ENCODE measurements at regions not wholly inside any gene's neighbourhood (a gene's known extent, or its start where the extent isn't known, plus 50 kb on each side); places are given as distances from the start of the nearest gene placed in this dataset.

- H3K36me3 Mint-ChIP-seq (ENCODE audit: low read depth), result no peaks in the 10 kb centered on the region
- no peak overlapping the region for H3K4me3 Mint-ChIP-seq
- Histone ChIP-seq H3K36me3 (ENCODE audit: insufficient read depth) (no peaks in the 10 kb centered on the region), H3K9me2 (ENCODE audit: insufficient read depth) (no peaks in the 10 kb centered on the region), H3F3A (replicated peaks; ENCODE audit: low read depth) (no peaks in the 10 kb centered on the region), H3K27me3 (ENCODE audit: insufficient read depth) (no peaks in the 10 kb centered on the region), H3K4me3 (no peak overlapping the region), H3K79me2 (replicated peaks; ENCODE audit: insufficient read depth) (no peaks in the 10 kb centered on the region), H3K27ac (ENCODE audit: low read depth) (no peak overlapping the region), H3K4me2 (no peak overlapping the region), H2AFZ (no peak overlapping the region), H3K4me1 (ENCODE audit: insufficient read depth) (no peaks in the 10 kb centered on the region), H4K20me1 (replicated peaks; ENCODE audit: insufficient read depth) (no peaks in the 10 kb centered on the region)
- TF ChIP-seq CTCF (conservative IDR thresholded peaks at IDR 0.05; ENCODE audit: low read depth in 2 of 2) (no peak), EZH2phosphoT487 (IDR thresholded peaks at IDR 0.05; ENCODE audit: unreplicated experiment) (no peak)
- ATAC-seq, result no peak
- no peaks in the 10 kb centered on the region for H3K27me3 Mint-ChIP-seq (ENCODE audit: insufficient read depth, low read depth, poor library complexity)
- no peaks in the 10 kb centered on the region for H3K9me3 Mint-ChIP-seq
- no peak overlapping the region for H3K27ac Mint-ChIP-seq
- peaks cover 4% of the 10 kb centered on the region for H3K4me1 Mint-ChIP-seq
- no peak for DNase-seq (ENCODE audit: low spot score)
Observed at GRCh38 chr14:86481104-86481503, 951.2 kb downstream of the FLRT2 start.

- H3K27me3 Mint-ChIP-seq (ENCODE audit: insufficient read depth, low read depth, poor library complexity), result no peaks in the 10 kb centered on the region
- TF ChIP-seq STAT1 (IDR thresholded peaks at IDR 0.05; ENCODE audit: unreplicated experiment) (no peak), ZNF462 (CRISPR knock-in tag; IDR thresholded peaks at IDR 0.05) (no peak), JUNB (IDR thresholded peaks at IDR 0.05; ENCODE audit: unreplicated experiment) (no peak), CREB1 (CRISPR knock-in tag; IDR thresholded peaks at IDR 0.05; ENCODE audit: low read depth) (no peak), EZH2phosphoT487 (IDR thresholded peaks at IDR 0.05; ENCODE audit: unreplicated experiment) (no peak), REST (IDR thresholded peaks at IDR 0.05; ENCODE audit: unreplicated experiment) (no peak), ZNF331 (CRISPR knock-in tag; IDR thresholded peaks at IDR 0.05; ENCODE audit: low read depth) (no peak), NANOG (IDR thresholded peaks at IDR 0.05; ENCODE audit: borderline replicate concordance) (no peak)
Observed at GRCh38 chr14:86464341-86464740, 934.4 kb downstream of the FLRT2 start.

More at GRCh38 chr14:86464341-86464740, 934.4 kb downstream of the FLRT2 start:
- Mint-ChIP-seq H3K9me3 (peaks cover 6% of the 10 kb centered on the region), H3K27ac (no peak overlapping the region), H3K4me1 (no peaks in the 10 kb centered on the region), H3K4me3 (no peak overlapping the region), H3K36me3 (ENCODE audit: low read depth) (no peaks in the 10 kb centered on the region; the same call in 2 of the 3 replicates)
- Histone ChIP-seq H4K20me1 (replicated peaks; ENCODE audit: insufficient read depth) (no peaks in the 10 kb centered on the region), H2AFZ (peak overlapping the region; percentile 49; the same call in 1 of the 2 replicates), H3F3A (replicated peaks; ENCODE audit: low read depth) (no peaks in the 10 kb centered on the region), H3K27me3 (ENCODE audit: insufficient read depth) (no peaks in the 10 kb centered on the region), H3K36me3 (ENCODE audit: insufficient read depth) (no peaks in the 10 kb centered on the region), H3K79me2 (replicated peaks; ENCODE audit: insufficient read depth) (no peaks in the 10 kb centered on the region), H3K27ac (ENCODE audit: low read depth) (no peak overlapping the region), H3K4me2 (no peak overlapping the region), H3K4me1 (ENCODE audit: insufficient read depth) (no peaks in the 10 kb centered on the region), H3K9me2 (ENCODE audit: insufficient read depth) (no peaks in the 10 kb centered on the region), H3K4me3 (no peak overlapping the region)
- ATAC-seq, result no peak
- DNase-seq (ENCODE audit: low spot score), result no peak

Measured in GM23338 (cell line).